Stomach (tissue), 4 donors: ENCODE measurements at regions not wholly inside any gene's neighbourhood (a gene's known extent, or its start where the extent isn't known, plus 50 kb on each side); places are given as distances from the start of the nearest gene placed in this dataset.

Source experiments
- CTCF ChIP-seq, 7 experiments: fragments of 450-650 bp in 4 of 7; fragments of 200-600 bp in 3 of 7; sonication (generic) in 3 of 7; IDR thresholded peaks; one replicate each; pipeline ENCODE4 v1.5.1; 2016 to 2019; ENCODE audit warnings: antibody characterized with exemption in 7 of 7, control low read depth in 2 of 7, mild to moderate bottlenecking in 1 of 7
- EP300 ChIP-seq: sonication (generic); formaldehyde crosslinking; IDR thresholded peaks from one replicate; pipeline ENCODE4 v1.6.1; 2017; ENCODE audit warnings: antibody characterized with exemption
- POLR2A ChIP-seq, 4 donors: fragments of 450-650 bp; IDR thresholded peaks; one replicate each; pipeline ENCODE4 v1.6.1; 2016; ENCODE audit warnings: antibody characterized with exemption in 4 of 4, control low read depth in 2 of 4, mild to moderate bottlenecking in 1 of 4, moderate library complexity in 1 of 4

GRCh38 chr10:9068003-9068402, 1013.5 kb downstream of the GATA3 start:
- TF ChIP-seq POLR2A (IDR thresholded peaks at IDR 0.05) (no peak), CTCF (IDR thresholded peaks at IDR 0.05) (no peak), EP300 (no peak)
